SKM-1 treated with dmso at 0.1 percent for 144 hours (cell line): ENCODE measurements at regions not wholly inside any gene's neighbourhood (a gene's known extent, or its start where the extent isn't known, plus 50 kb on each side); places are given as distances from the start of the nearest gene placed in this dataset.

ENCODE experiments used
- DNase-seq: peaks from one replicate; lab custom pipeline; 2025; ENCODE audit not compliant: unreplicated experiment; lab: John Stamatoyannopoulos, UW

DNA sequence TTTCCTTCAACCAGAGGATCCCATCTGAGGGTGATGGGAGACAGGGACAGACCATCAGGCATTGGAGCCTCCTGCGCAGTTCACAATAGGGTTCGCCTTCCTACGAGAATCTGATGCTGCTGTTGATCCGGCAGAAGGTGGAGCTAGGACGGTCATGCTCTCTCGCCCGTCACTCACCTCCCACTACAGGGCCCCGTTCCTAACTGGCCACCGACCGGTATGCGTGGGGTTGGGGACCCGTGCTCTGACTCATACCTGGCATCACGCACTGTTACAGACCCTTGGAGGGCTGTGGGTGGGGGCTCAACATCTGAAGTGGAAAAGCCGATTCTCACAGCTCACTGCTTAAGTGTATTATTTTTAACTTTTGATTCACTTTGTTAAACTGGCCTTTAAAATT, 402.3 kb downstream of the BRD1 start:
- no peak for DNase-seq

DNA sequence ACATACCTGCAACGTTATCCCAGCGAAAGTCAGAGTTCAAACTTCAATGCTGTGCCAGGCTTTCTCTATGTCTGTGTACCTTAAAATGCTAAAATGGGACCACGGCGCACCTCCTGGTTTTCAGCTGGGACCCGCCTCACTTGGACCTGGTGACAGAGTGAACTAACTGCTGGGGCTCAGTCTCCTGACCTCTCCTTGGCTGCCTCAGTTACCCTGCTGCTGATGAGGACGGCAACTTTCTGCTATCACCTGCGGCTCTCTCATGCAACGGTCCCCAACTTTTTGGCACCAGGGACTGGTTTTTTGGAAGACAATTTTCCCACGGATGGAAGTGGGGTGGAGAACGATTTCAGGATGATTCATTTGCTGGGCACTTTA, 402.8 kb downstream of the BRD1 start:
- no peak for DNase-seq

DNA sequence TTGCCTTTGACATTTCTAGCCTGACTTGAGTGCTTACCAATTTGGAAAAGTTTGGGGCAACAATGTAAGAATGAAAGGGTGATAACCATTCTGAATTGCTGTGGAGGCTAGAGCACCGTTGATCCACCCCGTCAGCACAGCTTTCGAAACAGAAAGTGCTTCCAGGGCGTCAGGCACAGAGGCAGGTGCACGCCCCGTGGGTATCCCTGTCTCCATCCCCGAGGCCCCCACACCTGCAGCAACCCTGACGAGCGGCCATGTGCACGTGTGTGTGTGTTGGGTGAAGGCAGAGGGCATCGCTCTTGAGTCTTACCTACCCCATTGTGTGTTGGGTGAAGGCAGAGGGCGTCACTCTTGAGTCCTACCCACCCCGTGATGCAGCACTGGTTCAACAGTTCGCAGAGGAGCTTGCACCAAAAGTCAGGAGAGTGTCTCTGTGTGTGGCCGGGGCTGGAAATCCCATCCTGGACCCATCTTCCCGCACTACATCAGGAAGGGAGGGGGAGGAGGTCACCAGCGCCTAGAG, 404.5 kb downstream of the BRD1 start:
- no peak for DNase-seq

DNA sequence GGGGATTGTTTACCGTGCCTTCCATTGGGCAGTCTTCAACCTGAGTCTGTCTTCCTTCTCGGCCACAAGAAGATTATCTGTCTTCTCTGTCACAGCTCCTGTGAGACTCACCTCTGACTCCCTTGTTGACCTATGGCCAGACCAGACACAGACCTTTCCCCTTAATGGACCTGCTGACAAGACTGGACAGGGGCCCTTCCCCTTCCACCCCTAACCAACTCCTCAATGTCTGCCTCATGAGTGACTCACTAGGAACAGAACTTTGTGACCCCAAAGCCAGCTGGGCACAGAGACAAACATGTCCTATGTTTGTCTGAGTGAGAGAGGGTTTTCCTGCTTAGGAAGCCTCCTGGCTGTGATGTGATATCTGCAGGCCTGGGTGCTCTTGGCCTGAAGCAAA, 405.0 kb downstream of the BRD1 start:
- DNase-seq: no peak

DNA sequence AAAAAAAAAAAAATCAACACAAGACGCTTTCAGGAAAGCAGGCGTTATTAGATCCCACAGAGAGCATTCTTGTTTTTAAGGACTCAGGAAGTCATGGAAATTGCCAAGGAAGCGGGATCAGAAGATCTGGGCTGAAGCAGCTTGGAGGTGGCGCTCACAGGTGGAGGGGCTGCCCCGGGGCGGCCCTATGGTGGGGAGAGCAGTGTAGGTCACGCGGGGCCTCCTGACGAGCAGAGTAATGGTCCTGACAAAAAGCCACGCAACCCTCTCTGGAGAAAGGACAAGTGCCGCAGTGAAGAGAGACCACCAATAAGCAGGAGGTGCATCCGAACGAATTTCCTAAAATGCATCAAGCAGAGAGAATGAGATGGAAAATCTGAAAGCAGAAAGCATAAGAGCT, 407.0 kb downstream of the BRD1 start:
- no peak for DNase-seq

DNA sequence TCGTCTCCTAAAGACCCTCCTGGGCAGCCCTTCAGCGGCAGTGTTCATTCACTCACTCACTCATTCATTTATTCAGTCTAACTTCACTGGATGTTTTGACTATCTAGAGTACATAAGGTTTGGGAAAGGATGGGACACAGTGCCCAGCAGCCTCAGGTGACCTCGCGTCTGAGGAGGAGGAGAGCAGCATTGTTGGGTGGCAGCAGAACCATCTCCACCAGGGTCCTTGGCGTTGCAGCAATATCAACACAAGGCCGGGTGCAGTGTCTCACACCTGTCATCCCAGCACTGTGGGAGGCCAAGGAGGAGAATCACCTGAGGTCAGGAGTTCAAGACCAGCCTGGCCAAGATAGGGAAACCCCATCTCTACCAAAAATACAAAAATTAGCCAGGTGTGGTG, 408.0 kb downstream of the BRD1 start:
- no peak for DNase-seq

DNA sequence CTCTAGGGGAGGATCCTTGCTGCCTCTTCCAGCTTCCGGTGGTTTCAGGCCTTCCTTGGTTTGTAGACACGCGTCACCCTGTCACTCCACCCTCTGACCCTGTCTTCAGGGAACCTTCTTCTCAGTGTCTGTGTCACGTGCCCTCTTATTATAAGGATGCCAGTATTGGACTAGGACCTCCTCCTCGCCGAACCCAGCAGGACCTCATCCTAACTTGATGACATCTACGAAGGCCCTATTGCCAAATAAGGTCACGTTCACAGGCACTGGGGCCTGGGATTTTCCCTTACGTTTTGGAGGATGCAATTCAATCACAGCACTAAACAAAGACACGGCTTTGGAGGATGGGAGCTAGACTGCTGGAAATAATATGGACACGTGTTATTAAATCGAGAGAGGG, 408.7 kb downstream of the BRD1 start:
- DNase-seq: no peak

DNA sequence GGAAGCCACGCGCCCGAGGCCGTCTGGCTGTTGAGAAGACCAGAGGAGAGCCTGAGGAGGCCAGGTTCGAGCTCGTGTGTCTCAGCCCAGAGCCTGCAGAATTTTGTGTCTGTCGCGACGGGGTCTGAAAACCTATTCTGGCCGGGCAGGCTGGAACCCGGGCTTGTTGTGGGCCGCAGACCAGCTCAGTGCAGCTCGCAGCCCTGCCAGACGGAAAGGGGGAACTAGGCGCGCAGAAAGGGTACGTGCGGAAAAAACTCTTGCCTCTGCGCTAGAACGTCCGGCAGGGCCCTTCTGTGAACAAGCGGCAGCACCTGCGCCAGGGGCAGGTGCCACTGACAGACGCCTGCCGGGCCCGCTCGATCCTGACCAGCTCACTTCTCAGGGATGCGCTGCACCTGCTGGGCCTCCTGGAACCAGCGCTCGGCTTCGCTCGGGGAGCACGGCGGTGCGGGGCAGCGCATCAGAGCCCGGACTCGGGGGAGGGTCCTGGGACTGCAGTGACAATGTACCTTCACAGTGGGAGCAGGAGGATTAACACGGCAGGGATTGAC, 409.3 kb downstream of the BRD1 start:
- no peak for DNase-seq

DNA sequence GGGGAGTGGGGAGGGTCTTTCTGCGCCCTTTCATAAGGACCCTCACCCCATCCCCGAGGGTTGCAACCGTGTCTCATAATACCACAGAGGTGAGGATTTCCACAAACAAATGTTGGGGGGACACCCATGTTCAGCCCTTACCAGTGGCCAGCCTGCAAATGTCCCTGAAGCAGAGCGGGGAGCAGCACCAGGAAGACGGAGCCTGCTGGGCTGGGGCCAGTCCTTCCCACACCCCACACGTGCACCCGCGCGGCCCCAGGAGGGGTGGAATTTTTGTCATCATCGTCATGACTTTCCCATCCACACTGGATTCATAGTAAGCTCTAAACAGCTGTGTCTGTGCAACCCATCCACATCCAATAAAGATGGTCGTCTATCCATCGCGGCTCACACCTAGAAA, 409.8 kb downstream of the BRD1 start:
- no peak for DNase-seq

DNA sequence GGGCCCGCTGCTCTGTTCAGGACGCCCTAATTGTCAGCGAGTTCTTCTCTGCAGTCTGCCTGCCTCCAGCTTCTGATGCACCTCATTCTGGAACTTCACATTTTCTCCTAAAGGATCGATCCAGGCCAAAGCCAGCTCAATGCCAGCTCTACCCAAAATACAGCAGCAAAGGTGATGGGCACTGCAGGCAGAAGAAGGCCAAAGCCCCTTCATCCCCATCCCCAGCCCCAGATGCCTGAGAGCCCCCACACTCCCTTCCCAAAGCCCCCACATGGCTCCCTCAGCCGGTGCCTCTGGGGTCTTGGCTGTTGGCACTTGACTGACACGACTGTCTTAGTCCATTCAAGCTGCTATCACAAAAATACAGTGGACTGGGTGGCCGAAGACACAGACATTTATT, 410.3 kb downstream of the BRD1 start:
- DNase-seq: no peak

DNA sequence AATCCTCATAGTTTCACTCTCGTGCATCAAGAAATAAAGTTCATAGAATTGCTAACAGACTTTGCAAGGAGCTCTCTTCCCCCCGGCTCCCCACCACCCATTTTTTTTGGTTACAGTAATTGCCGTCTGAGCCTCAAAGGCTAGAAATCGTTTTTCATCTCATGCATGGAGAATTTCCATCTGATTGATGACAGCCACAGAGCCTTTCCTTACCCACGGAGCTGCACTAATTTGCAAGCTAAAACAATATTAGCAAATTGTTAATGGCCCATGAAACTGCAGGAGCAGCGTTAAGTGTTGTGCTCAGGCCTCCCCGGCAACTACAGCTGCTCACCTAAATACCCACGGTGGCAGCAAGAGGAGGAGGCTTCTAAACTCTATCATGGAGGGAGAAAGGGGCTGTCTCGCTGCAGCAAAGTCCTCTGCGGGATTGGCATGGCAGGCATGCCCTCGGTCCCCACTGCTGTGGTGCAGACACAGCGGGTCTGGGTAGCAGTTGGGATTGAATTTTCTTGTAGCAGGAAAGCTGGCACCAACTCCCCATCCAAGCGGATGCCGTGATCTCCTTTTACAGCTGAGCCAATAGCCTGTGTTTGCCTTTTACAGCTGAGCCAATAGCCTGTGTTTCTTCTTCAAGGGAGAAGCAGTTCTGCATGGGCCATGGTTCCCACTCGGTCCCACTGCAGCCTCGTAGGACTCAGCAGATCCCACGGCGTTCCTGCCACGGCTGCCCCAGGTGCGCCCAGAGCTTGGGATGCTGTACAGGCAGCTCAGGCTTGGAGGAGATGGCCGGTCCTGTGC, 412.3 kb downstream of the BRD1 start:
- DNase-seq: no peak

DNA sequence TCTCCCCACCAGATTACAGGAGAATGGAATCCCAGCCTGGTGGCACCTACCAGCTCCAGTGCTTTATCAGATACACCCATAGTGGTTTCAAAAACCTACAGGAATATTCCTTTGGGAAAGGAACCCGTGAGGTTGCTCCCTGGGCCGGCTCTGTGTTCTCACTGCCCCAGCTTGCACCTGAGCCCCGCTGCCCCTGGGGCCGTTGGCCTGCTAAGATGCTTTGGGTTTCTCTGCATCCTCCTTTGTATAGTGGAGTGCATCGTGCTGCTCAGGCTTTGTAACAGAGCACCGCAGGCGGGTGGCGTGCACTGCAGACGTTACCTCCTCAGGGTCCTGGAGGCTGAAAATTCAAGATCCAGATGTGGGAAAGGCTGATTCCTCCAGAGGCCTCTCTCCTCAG, 414.1 kb downstream of the BRD1 start:
- no peak for DNase-seq

DNA sequence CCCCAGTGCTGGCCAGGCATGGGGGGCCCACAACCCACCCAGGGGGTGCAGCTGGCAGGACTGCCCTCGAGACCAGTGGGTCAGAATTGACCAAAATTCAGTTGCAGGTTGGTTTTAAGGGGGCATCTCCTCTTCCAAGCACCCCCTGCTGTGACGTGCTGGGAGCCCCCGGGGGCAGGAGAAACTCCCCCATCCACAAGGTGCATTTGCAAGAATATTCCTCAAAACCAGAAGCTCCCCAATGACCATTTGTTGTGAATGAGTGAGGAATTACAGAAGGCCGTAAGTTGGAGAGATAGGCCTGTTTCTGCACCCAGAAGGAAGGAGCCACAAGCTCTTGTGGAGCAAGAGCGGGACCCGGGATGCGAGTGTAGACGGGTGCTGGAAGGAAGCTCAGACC, 414.5 kb downstream of the BRD1 start:
- DNase-seq: no peak

DNA sequence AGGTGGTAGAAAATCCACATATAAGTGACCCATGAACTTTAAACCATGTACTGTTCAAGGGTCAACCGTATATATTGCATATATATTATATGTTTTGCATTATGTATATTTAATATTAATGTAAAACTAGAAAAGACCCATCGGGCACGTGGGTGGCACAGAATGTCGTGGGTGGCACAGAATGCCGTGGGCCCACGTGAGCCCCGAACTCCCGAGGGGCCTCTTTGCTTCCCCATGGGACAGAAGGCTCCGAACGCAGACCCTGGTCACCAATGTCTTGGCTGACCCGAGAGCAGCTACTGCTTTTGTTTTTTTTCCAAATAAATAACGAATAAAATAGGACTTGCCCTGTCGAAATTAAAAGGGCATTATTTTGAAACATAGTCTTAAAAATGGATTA, 415.4 kb downstream of the BRD1 start:
- no peak for DNase-seq

DNA sequence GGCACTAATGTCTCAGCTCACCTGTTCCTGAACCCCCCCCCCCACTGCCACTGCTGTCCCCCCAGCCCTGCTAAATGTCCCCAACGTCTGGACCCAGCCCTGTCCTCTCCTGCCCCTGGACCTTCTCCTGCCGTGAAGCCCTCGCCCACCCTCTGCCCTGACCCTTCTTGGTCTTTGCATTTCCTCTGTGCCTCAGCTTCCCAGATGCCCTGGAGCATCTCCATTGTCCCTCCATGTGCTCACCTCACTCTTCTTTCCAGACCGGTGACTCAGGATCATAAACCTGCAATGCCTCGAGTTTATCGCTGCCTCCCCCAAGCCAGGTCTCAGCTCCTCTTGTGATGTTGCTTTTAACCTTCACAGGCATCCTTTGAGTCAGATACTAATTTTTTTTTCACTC, 416.4 kb downstream of the BRD1 start:
- DNase-seq: no peak

DNA sequence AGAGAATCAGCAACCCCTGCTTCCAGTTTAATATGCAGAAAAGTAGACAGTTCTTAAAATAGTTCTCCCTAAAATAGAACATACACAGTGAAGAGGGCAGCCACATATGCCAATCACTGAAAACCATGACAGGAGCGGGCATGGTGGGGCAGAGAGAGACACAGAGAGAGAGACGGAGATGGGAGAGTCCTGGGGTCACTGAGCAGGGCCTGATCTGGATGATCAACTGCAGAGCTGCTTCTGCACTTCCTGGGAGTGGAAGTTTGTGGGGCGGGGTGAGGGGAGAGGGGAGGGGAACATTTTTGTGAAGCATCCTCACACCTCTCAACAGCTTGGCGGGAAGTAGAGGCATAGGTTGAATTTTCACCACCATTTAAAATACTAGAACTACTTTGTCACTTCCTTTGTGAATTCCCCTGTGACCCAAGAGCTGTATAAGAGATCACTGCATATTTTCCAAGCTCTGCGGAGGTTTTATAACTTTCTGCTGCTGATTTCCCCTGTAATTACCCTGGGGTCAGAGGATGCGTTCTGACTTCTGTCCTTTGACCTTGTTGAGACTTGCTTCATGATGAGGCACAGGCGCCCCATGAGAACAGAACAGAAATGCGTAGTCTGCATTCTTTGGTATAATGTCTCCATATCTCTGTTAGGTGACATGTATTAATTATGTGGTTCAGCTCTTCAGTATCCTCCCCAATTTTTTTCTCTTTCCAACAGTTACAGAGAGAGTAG, 419.4 kb downstream of the BRD1 start:
- DNase-seq: no peak

DNA sequence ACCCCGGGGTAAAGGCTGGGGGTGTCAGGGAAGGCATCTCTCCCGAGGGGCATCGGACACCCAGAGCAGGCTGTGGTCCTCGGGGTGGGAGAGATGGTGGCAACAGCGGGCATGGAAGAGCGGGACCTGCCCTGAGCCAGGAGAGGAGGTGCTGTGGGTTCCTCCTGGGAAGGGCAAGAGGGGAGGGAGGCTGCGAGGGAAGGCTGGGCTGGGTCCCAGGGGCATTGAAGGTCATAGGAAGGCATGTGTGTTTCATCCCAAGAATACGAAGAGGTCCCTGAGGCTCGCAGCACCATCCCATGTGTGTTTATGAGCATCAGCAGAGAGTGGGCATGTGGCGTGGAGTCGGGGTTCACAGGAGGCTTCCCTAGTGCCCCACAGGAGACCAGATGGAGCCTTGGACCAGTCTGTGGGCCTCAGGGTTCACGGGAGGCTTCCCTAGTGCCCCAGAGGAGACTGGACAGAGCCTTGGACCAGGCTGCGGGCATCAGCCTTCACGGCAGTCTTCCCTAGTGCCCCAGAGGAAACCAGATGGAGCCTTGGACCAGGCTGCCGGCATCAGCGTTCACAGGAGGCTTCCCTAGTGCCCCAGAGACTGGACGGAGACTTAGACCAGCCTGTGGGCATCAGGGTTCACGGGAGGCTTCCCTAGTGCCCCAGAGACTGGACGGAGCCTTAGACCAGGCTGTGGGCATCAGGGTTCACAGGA, 420.6 kb downstream of the BRD1 start:
- DNase-seq: no peak

DNA sequence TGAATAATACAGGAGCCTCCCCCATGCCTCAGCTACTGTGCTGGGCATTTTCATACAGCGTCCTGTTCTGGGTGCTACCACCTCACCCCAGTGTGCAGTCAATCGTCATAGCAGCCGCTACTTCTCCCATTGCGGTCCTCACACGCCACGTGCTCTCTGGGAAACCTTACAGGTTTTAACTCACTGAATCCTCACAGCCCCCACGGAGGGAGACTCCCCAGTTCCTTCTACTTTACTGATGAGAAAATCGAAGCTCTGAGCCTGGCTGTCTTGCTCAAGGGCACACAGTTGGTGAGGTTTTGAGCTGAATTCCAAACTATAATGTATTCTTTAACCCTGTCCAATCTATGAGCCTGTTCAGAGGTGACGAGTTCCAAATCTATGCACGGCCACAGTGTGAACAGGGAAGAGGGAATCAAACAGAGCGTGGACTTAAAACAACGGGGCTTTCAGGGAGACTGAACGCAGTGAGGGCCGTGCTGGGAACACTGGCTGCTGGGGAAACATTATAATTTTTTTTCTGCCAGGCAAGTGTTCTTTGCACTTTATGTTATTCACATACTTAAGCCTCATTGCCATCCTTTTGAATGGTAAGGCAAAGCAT, 421.5 kb downstream of the BRD1 start:
- DNase-seq: no peak

DNA sequence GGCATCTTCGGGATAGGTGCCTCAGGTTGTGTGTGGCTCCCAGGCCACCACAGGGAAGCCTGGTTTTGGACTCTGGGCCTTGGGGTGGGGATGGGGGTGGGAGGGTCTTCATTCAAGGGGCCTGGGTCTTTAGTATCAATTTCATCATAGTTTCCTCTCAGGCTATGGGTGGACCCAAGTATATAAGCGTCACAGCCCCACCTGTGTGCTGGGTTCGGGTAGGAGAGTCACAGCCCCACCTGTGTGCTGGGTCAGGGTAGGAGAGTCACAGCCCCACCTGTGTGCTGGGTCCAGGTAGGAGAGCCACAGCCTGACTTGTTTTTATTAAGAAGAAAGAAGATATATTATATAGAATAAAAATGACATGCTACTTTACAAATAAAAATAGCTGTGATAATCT, 422.1 kb downstream of the BRD1 start:
- DNase-seq: no peak

DNA sequence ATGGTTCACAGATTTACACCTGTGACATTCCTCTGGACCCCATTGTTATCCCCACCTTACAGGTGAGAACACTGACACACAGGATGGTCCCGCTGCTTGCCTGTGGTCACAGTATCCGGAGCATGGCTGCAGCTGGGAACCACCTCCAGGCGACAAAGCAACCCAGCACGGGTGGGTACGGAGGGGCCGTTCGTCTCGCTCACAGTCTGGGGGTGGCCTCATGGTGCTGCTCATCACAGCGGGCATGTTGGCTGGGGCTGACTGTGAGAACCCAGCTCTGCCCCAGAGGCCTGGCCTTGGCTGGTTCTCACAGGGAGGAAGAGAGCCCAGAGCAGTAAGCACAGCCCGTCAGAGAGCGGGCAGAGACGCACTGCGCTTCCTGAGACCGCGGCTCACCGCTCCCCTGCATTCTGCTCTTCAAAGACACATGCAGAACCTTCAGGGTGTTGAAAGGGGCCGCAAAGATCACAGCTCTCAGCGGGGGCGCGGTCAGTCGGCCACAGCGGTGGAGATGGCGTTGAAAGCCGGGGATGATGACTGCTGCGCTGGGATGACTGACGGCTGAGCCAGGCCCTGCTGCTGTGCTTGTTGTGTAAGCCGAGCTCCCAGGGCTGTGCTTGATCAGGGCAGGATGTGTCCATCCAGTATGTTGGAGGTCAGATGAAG, 423.0 kb downstream of the BRD1 start:
- DNase-seq: no peak

DNA sequence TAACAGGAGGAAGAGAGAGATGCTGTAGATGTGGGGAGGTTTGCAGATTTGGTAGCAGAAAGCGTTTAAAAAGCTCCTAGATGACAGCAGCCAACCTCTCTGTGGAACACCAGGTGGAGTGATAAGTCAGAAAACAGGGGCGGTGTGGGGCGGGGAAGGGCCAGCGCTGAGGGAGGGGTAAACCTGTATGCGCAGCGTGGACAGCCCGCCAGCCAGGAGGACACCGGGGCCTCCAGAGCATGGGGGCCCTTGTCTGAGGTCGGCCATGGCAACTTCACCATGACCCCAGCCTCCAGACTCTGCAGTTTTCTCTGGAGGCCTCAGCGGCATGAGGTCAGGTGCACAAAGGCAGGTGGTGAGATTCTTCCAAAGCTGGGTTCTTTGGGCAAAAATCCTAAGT, 423.7 kb downstream of the BRD1 start:
- DNase-seq: no peak
